GM18858 (cell line): ENCODE measurements at regions not wholly inside any gene's neighbourhood (a gene's known extent, or its start where the extent isn't known, plus 50 kb on each side); places are given as distances from the start of the nearest gene placed in this dataset.

ENCODE experiments used
- ATAC-seq: cut with Tn5 transposase; IDR thresholded peaks from one replicate; pipeline ENCODE4 v1.9.1; 2021; ENCODE audit not compliant: unreplicated experiment

DNA sequence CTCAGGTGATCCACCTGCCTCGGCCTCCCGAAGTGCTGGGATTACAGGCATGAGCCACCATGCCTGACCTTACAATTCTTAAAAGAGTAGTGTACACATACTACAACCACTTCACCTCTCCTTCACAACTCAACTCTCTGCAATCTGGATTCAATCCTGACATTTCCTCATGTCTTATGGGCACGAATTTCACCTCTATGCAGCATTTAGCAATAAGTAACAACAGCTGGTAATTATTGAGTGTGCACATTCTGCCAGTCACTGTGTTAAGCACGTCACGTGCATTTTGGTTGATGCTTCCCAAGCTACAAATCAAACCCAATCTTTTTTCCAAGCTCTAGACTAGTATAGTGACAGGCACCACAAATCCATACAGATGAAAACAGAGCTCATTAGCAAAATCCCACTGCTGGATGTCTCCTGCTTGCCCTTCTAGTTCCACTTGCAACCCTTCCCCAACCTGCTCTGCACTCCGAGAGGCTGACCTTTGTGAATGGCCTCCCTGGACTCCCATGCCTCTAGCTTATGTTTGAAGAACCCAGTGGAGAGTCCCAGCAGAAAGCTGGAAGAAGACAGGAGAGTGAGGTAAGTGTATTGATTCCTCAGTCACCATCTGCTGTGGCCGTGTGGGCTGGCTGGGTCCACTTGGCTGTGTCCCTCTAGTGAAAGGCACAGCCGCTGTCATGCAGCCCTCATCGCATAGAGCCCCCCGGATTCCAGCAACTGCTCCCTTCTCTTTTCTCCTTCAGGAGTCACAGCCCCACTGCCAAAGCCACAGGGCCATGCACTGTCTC is 176.5 kb downstream of the MEX3B start:
- ATAC-seq, result no peak

- ATAC-seq, result peak; percentile 97
These were observed 179.8 kb downstream of the MEX3B start for GRCh38 chr15:81865850-81866537.

DNA sequence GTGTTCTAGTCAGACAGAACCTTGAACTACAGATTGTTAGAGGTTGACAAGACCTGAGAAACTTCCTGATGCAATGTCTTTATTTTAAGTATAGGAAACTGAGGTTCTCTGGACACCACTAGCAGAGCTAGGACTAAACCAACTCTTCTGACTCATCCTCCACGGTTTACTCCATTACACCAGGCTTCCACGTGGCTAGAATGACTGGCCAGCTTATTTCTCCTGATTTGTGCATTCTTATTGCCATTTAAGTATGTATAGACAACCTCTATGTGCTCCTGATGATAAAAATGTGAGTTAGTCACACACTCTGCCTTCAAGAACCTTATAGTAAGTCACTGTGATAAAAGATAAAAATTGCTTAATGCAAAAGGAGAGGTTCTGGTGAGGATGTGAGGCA is 182.7 kb downstream of the MEX3B start:
- no peak for ATAC-seq

GRCh38 chr15:81859737-81860516 is 185.9 kb downstream of the MEX3B start:
- no peak for ATAC-seq

DNA sequence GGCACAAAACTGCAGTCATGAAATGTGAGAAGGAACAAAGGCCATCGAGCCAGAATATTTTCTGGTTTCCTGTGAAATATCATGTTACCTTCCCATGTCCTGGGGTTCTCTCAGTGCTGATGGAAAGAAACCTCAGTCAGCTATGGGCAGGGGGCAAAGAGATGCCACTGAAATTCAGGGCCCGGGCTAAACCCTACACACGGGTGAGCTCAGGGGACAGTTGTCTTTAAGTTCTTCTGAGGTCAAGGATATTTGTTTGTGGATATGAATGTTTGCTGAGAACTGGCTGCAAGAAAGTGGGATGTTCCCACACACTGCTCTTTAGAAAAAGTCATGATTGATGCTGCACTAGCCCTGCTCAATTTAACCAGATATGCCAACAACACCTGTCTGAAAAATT is 187.2 kb downstream of the MEX3B start:
- ATAC-seq, result no peak

- ATAC-seq, result no peak
These were observed 187.7 kb downstream of the MEX3B start for GRCh38 chr15:81858136-81858535.

GRCh38 chr15:81856634-81857026 is 189.2 kb downstream of the MEX3B start:
- no peak for ATAC-seq

DNA sequence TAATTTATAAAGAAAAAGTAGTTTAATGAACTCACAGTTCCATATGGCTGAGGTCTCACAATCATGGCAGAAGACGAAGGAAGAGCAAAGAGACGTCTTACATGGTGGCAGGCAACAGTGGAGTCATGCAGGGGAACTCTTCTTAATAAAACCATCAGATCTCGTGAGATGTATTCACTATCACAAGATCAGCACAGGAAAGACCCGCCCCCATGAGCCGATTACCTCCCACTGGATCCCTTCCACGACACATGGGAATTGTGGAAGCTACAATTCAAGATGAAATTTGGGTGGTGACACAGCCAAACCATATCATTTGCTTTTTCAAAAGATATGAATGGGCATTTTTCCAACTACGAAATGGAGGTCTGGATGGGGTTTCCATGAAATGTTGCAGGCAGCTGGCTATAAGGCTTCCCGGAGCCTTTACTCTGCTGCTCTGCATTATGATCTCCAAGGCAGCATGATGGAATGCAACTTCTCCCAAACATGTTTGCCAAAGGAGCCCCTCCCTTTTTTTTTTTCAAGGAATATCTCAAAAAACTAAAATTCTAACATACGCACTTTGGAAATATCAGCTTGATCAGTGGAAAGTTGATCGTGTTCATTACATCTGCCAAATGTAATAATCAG is 189.7 kb downstream of the MEX3B start:
- ATAC-seq, result no peak

GRCh38 chr15:81853150-81853748 is 192.6 kb downstream of the MEX3B start:
- no peak for ATAC-seq

DNA sequence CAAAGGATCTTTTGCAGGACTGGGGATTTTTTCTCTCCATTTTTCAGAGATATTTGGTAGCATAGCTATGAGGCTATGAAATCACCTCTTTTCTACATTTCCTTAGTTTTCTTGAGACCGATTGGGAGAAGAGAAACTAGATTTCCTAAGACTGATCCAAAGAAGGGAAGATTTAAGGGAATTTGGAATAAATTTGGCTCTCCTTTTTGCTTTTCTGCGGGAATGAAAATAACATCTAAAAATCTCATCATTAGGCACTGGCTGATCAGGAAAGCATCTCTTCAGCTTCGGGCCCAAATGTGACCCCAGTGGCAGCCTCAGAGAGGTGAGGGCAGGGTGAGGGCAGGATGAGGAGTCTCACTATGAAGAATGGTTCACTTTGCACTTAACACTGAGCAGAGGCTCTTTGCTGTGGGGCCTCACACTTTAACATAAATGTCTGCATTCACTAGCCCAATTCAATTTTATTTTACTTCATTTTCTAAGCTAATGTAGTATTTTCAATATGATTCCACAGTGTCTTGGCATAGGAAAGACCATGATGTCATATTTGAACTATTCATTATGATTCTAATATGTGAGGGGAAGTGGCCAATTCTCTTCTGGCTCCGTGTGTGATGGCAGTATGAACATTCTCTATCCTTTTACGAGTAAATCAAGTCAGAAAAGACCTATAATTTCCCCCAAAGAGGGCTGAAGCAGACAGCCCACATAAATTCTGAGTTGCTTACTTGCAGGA is 193.2 kb downstream of the MEX3B start:
- no peak for ATAC-seq

DNA sequence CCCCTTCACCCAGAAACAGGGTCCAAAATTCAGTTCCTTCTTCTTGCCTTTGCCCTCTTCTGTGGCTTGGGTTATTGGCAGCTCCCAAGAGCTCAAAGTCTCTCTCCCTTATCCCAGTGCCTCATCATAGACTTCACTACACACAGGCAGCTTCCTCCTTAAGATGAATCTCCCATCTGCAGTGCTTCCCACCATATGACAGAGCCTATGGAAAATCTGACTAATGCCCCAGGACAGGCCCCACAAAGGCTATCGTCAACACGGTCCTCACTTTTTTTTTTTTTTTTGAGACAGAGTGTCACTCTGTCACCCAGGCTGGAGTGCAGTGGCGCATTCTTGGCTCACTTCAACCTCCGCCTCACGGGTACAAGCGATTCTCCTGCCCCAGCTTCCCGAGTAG is 194.1 kb downstream of the MEX3B start:
- ATAC-seq, result no peak

GRCh38 chr15:81851325-81851724 is 194.5 kb downstream of the MEX3B start:
- ATAC-seq, result no peak

DNA sequence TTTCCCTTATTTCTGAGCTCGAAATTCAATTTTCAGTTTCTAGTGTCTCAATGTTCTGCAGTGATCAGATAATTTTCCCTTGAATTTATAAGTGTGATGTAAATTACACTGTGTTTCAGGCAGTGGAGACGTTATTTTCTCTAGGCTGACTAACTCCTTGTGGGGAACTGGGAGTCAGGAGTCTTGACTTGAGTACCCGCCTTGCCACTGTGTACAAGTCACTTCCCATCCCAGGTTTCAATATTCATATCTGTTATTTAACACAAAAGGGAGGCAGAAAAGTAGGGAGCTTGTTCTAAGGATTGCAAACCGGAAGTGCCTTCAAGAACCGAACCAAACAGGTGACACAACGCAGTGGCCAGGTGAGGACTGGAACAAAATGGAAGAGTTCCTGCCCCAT is 196.5 kb downstream of the MEX3B start:
- no peak for ATAC-seq

DNA sequence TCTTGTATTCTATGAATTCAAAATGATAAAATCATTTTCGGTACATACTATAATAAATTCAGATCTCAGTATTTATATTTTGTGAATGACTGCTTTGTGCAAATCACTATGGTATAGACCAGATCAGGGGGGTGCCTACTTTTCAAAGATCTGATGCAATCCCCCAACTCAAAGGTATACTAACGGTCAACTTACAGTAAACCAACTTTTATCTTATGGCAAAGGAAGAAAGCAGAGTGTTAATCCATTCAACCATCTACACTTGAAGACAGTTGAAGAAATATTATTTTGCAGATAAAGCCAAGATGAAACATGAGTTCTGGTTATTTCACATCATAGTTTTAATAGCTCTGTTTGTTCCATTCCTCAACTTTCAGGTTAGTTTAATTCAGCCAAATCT is 197.1 kb downstream of the MEX3B start:
- ATAC-seq, result no peak

DNA sequence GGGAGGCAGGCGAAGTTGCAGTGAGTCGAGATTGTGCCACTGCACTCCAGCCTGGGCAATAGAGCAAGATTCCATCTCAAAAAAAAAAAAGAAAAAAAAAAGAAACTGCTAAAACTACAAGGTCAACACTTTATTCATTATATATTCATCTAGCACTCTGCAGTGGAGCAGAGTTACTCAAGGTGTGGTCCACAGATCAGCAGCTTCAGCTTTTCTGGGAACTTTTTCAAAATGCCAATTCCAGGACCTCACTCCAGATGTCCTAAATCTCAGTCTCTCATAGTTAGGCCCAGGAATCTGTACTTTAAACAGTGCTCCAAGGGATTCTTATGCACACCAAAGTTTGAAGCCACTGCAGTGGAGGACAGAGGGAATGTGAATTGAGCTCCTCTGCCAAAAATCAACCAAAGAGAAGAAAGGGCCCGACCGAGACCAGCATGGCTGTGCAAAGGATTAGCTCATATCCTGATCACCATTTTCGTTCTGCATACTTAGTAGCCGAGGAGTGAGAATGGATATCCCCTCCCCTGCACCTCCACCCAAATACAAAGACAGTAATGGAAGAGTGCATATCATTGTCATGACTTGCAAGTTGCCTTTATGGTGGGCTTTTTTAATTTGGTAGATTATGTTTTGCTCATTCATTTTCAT is 201.9 kb downstream of the MEX3B start:
- no peak for ATAC-seq

- ATAC-seq, result peak; percentile 92
These were observed 202.6 kb downstream of the MEX3B start for GRCh38 chr15:81843226-81843625.

DNA sequence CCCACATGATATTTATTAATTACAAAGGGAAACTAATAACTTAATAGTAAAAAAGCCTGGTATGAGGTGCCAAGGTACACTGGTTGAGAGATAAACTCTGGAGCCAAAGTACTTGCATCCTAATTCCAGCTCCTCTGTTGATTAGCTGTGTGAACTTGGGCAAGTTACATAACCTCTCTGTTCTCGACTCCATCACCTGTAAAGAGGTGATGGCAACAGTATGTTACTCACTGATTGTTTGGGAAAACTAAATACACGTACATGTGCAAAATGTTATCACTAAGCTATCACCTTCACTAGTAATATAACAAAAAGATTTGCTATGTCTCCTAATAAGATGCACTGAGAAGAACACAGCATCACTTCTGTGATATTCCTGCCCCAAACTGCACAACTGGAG is 206.4 kb downstream of the MEX3B start:
- ATAC-seq, result no peak

GRCh38 chr15:81835731-81836130 is 210.1 kb downstream of the MEX3B start:
- no peak for ATAC-seq

DNA sequence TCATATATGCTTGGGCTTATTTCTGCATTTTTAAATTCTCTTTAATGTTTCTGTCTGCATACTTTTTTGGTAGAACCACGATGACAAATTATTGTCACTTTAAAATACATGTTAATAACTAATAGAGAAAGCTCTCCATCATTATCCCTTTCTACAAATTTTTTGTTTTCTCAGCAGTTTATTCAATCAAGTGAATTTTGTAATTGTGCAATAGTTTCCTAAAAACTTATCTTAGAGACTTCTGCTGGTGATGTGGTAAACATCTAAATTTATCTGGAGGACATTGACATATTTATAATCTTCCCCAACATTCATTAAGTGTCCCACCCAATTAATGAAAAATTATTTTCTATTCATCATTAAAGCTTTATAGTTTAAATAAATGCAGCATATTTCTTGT is 215.3 kb downstream of the MEX3B start:
- ATAC-seq, result no peak

DNA sequence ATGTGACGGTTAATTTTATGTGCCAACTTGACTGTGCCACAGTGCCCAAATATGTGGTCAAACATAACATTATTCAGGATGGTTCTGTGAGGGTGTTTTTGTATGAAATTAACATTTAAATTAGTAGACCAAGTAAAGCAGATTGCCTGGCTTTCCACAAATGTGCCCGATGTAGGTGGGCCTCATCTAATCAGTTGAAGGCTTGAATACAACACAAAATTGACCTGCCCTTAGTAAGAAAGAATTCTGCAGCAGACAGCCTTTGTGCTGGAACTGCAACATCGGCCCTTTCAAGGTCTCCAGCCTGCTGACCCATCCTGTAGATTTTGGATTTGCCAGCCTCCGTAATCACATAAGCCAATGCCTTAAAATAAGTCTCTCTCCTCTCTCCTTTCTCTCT is 215.9 kb downstream of the MEX3B start:
- ATAC-seq, result no peak
